ENCODE measurements at regions not wholly inside any gene's neighbourhood (a gene's known extent, or its start where the extent isn't known, plus 50 kb on each side); places are given as distances from the start of the nearest gene placed in this dataset.

- TF ChIP-seq CTCF (IDR thresholded peaks at IDR 0.05) (no peak), POLR2A (IDR thresholded peaks at IDR 0.05) (no peak)
Observed at GRCh38 chr4:81330018-81330417, 115.0 kb upstream of the PRKG2 start.
